IMR-90 (cell line): ENCODE measurements at regions not wholly inside any gene's neighbourhood (a gene's known extent, or its start where the extent isn't known, plus 50 kb on each side); places are given as distances from the start of the nearest gene placed in this dataset.

ENCODE experiments used
- ATAC-seq: fragments of 200-7000 bp; cut with Tn5 transposase; 2 replicates; pipeline ENCODE4 v1.9.1; 2020; ENCODE audit warnings: low read depth, mild to moderate bottlenecking, moderate library complexity
- BruUV-seq: library from RNA; stranded (reverse); fragments of 400-500 nt; replicated peaks from 2 replicates; lab custom pipeline; 2021; lab: Mats Ljungman, UMichigan
- CTCF ChIA-PET: fragments of 300-600 bp; formaldehyde crosslinking; extraction: SDS; loops from one replicate; lab custom pipeline; 2021; ENCODE audit warnings: antibody characterized with exemption; lab: Yijun Ruan, JAX
- POLR2A ChIA-PET: fragments of 300-600 bp; sonication (Branson Sonifier 250); formaldehyde crosslinking; loops from one replicate; lab custom pipeline; 2022; ENCODE audit warnings: antibody characterized with exemption; ENCODE audit not compliant: unreplicated experiment; lab: Charles Lee
- DNase-seq: peaks from one replicate; pipeline ENCODE4 v3.0.0; 2013
- H2AFZ ChIP-seq: replicated peaks from 2 replicates; pipeline ENCODE3; 2013; ENCODE audit warnings: low read length, mild to moderate bottlenecking; ENCODE audit not compliant: poor library complexity
- H2AK5ac ChIP-seq: 2 replicates; pipeline ENCODE4 v1.6.1; 2013; ENCODE audit warnings: low read depth, low read length, inconsistent platforms
- H2AK9ac ChIP-seq: replicated peaks from 2 replicates; pipeline ENCODE3; 2013; ENCODE audit warnings: mild to moderate bottlenecking, low read depth, low read length, moderate library complexity; ENCODE audit not compliant: poor library complexity
- H2BK120ac ChIP-seq: 2 replicates; pipeline ENCODE4 v1.6.1; 2013; ENCODE audit warnings: low read depth, low read length, inconsistent platforms
- H2BK15ac ChIP-seq: 3 replicates; pipeline ENCODE4 v1.6.1; 2013; ENCODE audit warnings: low read depth, low read length, inconsistent platforms
- H2BK20ac ChIP-seq: 2 replicates; pipeline ENCODE4 v1.6.1; 2013; ENCODE audit warnings: low read depth, mild to moderate bottlenecking, inconsistent platforms, low read length, moderate library complexity
- H2BK5ac ChIP-seq: 2 replicates; pipeline ENCODE4 v1.6.1; 2013; ENCODE audit warnings: mild to moderate bottlenecking, low read depth, low read length, inconsistent platforms; ENCODE audit not compliant: poor library complexity, severe bottlenecking
- H3K14ac ChIP-seq: replicated peaks from 2 replicates; pipeline ENCODE4 v1.6.1; 2013; ENCODE audit warnings: low read depth, low read length, inconsistent platforms
- H3K18ac ChIP-seq: 2 replicates; pipeline ENCODE4 v1.6.1; 2013; ENCODE audit warnings: low read depth, low read length, control low read depth
- H3K23ac ChIP-seq: 2 replicates; pipeline ENCODE4 v1.6.1; 2013; ENCODE audit warnings: low read depth, low read length, inconsistent platforms
- H3K27ac ChIP-seq: 2 replicates; pipeline ENCODE4 v1.5.1; 2013; ENCODE audit warnings: mild to moderate bottlenecking, control low read depth, low read length; ENCODE audit not compliant: insufficient read depth
- H3K27me3 ChIP-seq: 2 replicates; pipeline ENCODE4 v1.6.1; 2013; ENCODE audit warnings: low read length; ENCODE audit not compliant: control insufficient read depth, insufficient read depth
- H3K36me3 ChIP-seq: 2 replicates; pipeline ENCODE4 v1.6.1; 2013; ENCODE audit warnings: low read length, mixed read lengths; ENCODE audit not compliant: control insufficient read depth, insufficient read depth
- H3K4ac ChIP-seq: 2 replicates; pipeline ENCODE4 v1.6.1; 2013; ENCODE audit warnings: low read depth, low read length, inconsistent platforms
- H3K4me1 ChIP-seq: 2 replicates; pipeline ENCODE4 v1.6.1; 2013; ENCODE audit warnings: low read length, mixed read lengths; ENCODE audit not compliant: control insufficient read depth, insufficient read depth
- H3K4me2 ChIP-seq: 2 replicates; pipeline ENCODE4 v1.6.1; 2013; ENCODE audit warnings: low read depth, mild to moderate bottlenecking, control low read depth, low read length, moderate library complexity
- H3K4me3 ChIP-seq: 2 replicates; pipeline ENCODE4 v1.5.1; 2013; ENCODE audit warnings: low read depth, mild to moderate bottlenecking, control low read depth, low read length, moderate library complexity; ENCODE audit not compliant: insufficient read depth
- H3K56ac ChIP-seq: 2 replicates; pipeline ENCODE4 v1.6.1; 2013; ENCODE audit warnings: low read length, inconsistent platforms; ENCODE audit not compliant: insufficient read depth; ENCODE audit errors: extremely low read depth
- H3K79me1 ChIP-seq, 2 experiments: 2 replicates each; pipeline ENCODE4 v1.6.1; 2013; ENCODE audit warnings: low read length in 2 of 2, inconsistent platforms in 1 of 2, low read depth in 1 of 2
- H3K9ac ChIP-seq: 2 replicates; pipeline ENCODE4 v1.6.1; 2013; ENCODE audit warnings: low read depth, low read length, control low read depth
- H3K9me1 ChIP-seq: 2 replicates; pipeline ENCODE4 v1.6.1; 2013; ENCODE audit warnings: low read length, inconsistent platforms; ENCODE audit not compliant: insufficient read depth
- H3K9me3 ChIP-seq: 2 replicates; pipeline ENCODE4 v1.6.1; 2013; ENCODE audit warnings: low read length; ENCODE audit not compliant: control insufficient read depth, insufficient read depth
- H4K20me1 ChIP-seq: 2 replicates; pipeline ENCODE4 v1.6.1; 2013; ENCODE audit warnings: low read length, inconsistent platforms; ENCODE audit not compliant: insufficient read depth
- H4K5ac ChIP-seq: 2 replicates; pipeline ENCODE4 v1.6.1; 2013; ENCODE audit warnings: mild to moderate bottlenecking, low read depth, low read length, control low read depth
- H4K8ac ChIP-seq, 2 experiments: 2 replicates each; pipeline ENCODE4 v1.6.1; 2013; ENCODE audit warnings: low read depth in 2 of 2, low read length in 2 of 2, control low read depth in 1 of 2, inconsistent platforms in 1 of 2
- H4K91ac ChIP-seq: 2 replicates; pipeline ENCODE4 v1.6.1; 2013; ENCODE audit warnings: low read depth, low read length, inconsistent platforms; ENCODE audit not compliant: insufficient read depth
- BHLHE40 ChIP-seq: fragments of 150-350 bp; IDR thresholded peaks from 2 replicates; pipeline ENCODE4 v1.6.1; 2016; ENCODE audit warnings: mild to moderate bottlenecking, low read depth, low read length
- CEBPB ChIP-seq: IDR thresholded peaks from 2 replicates; pipeline ENCODE4 v1.6.1; 2012; ENCODE audit warnings: low read depth, low read length, improper control_type of control experiment
- CHD1 ChIP-seq: IDR thresholded peaks from 2 replicates; pipeline ENCODE4 v1.6.1; 2012; ENCODE audit warnings: low read depth, low read length, improper control_type of control experiment
- FOS ChIP-seq: fragments of 150-350 bp; IDR thresholded peaks from 2 replicates; pipeline ENCODE4 v1.6.1; 2016; ENCODE audit warnings: low read depth, low read length
- MAFK ChIP-seq: IDR thresholded peaks from 2 replicates; pipeline ENCODE4 v1.6.1; 2012; ENCODE audit warnings: low read depth, low read length, improper control_type of control experiment
- MAZ ChIP-seq: IDR thresholded peaks from 2 replicates; pipeline ENCODE4 v1.6.1; 2012; ENCODE audit warnings: low read depth, mild to moderate bottlenecking, low read length, improper control_type of control experiment, moderate library complexity, borderline replicate concordance
- MXI1 ChIP-seq: IDR thresholded peaks from 2 replicates; pipeline ENCODE4 v1.6.1; 2012; ENCODE audit warnings: low read depth, mild to moderate bottlenecking, low read length, moderate library complexity, borderline replicate concordance
- NFE2L2 ChIP-seq: fragments of 150-350 bp; IDR thresholded peaks from 2 replicates; pipeline ENCODE4 v1.6.1; 2016; ENCODE audit warnings: low read depth, mild to moderate bottlenecking, low read length
- POLR2A ChIP-seq: IDR thresholded peaks from 2 replicates; pipeline ENCODE4 v1.6.1; 2012; ENCODE audit warnings: mild to moderate bottlenecking, low read depth, low read length
- RAD21 ChIP-seq: IDR thresholded peaks from 2 replicates; pipeline ENCODE4 v1.6.1; 2012; ENCODE audit warnings: low read length, improper control_type of control experiment
- RCOR1 ChIP-seq: IDR thresholded peaks from 2 replicates; pipeline ENCODE4 v1.6.1; 2012; ENCODE audit warnings: mild to moderate bottlenecking, low read length, improper control_type of control experiment; ENCODE audit not compliant: insufficient replicate concordance
- RFX5 ChIP-seq: IDR thresholded peaks from 2 replicates; pipeline ENCODE4 v1.8.0; 2012; ENCODE audit warnings: low read depth, mild to moderate bottlenecking, low read length, moderate library complexity
- SMC3 ChIP-seq: fragments of 150-350 bp; IDR thresholded peaks from 2 replicates; pipeline ENCODE4 v1.6.1; 2016; ENCODE audit warnings: low read depth, mild to moderate bottlenecking, antibody characterized with exemption, low read length, moderate library complexity
- WGBS, 2 experiments: methylation state at CpG; one replicate each; pipeline versions ENCODE4 v1.1.5 to v1.1.7; 2013; ENCODE audit warnings: missing lambda C conversion rate in 2 of 2; ENCODE audit not compliant: insufficient read length in 1 of 2; ENCODE audit errors: extremely low coverage in 2 of 2; 5-methylcytosine and 5-hydroxymethylcytosine counted together
- dilution Hi-C: fragments of 300-500 bp; cut with HindIII; formaldehyde crosslinking; loops from one replicate; pipeline ENCODE4 v1.14.3; 2018; ENCODE audit warnings: low sequenced_read_pairs; ENCODE audit not compliant: unreplicated experiment
- in situ Hi-C: fragments of 300-500 bp; cut with MboI; formaldehyde crosslinking; loops from 3 replicates; pipeline ENCODE4 v1.14.3; 2019; ENCODE audit warnings: low sequenced_read_pairs, inconsistent platforms, mixed read lengths
- intact Hi-C: fragments of 100-400 bp; cut with micrococcal nuclease; formaldehyde crosslinking; loops from 2 replicates; pipeline ENCODE4 v1.10.0; 2022
- TF ChIP-seq, protein P1 (sequence below): fragments of 150-350 bp; IDR thresholded peaks from 2 replicates; pipeline ENCODE4 v1.6.1; 2017; ENCODE audit warnings: mild to moderate bottlenecking, antibody characterized with exemption, low read length, low read depth
- TF ChIP-seq, protein P2 (sequence below): fragments of 150-350 bp; IDR thresholded peaks from 2 replicates; pipeline ENCODE4 v1.6.1; 2016; ENCODE audit warnings: low read depth, mild to moderate bottlenecking, low read length, moderate library complexity, borderline replicate concordance
- TF ChIP-seq, protein P3 (sequence below): conservative IDR thresholded peaks from 2 replicates; pipeline ENCODE4 v1.5.1; 2012; ENCODE audit warnings: mild to moderate bottlenecking, low read depth, low read length, improper control_type of control experiment

DNA sequence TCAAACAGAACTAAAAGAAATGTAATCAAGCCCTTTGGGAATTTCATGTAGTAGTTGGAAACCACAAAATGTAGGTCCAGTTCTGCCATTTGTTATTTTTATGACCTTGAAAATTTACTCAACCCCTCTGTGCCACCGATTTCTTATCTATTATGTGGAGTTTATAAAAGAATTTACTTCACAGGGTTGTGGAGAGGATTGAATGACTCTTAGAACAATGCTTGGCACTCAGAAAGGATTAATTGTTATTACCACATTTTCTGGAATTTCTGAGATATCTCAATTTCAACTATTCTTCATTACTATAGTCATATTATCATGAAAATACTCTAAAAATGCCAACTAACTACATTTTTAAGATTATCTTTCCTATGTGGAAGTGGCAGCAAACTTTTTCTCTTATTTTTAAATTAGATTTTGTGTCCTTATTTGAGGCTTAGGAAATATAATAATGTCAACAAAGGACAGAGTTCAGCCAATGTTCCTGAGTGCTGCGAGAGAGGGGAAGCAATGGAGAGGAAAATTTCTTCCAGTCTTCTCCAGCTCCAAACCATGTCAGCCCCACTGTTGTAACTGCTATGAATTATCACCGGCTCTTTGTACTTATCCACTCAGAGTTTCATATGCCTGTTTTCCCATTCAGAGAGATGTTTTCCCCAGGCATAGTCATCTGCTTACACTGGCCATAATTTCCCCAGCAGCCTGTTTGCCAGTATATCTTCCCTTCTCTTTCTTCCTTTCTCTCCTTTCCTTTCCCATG, 525.6 kb downstream of the SPATA31D1 start:
- peak overlapping the region; percentile 53 for H3K18ac ChIP-seq
- dilution Hi-C loops (no loop called here), intact Hi-C loops (no loop called here)

More for the DNA sequence above, 525.6 kb downstream of the SPATA31D1 start:
- Histone ChIP-seq H3K36me3 (no peaks in the 10 kb centered on the region), H3K56ac (no peak overlapping the region), H3K4me2 (no peak overlapping the region), H3K9ac (no peak overlapping the region), H4K8ac (no peak overlapping the region), H3K23ac (no peak overlapping the region), H2AK9ac (no peak overlapping the region), H3K4me3 (no peak overlapping the region), H2BK15ac (no peak overlapping the region), H2BK120ac (no peak overlapping the region), H3K9me1 (no peaks in the 10 kb centered on the region), H4K91ac (no peak overlapping the region), H4K20me1 (no peaks in the 10 kb centered on the region), H3K14ac (no peak overlapping the region), H3K27me3 (no peaks in the 10 kb centered on the region; the same call in 1 of the 2 replicates), H3K27ac (no peak overlapping the region), H2AFZ (no peak overlapping the region), H2AK5ac (no peak overlapping the region), H3K4ac (no peak overlapping the region), H3K4me1 (peaks cover 5% of the 10 kb centered on the region), H3K9me3 (no peaks in the 10 kb centered on the region), H3K79me1 (no peaks in the 10 kb centered on the region), H2BK20ac (no peak overlapping the region), H2BK5ac (no peak overlapping the region), H4K5ac (no peak overlapping the region)
- TF ChIP-seq CEBPB (no peak), MAZ (no peak), POLR2A (no peak), FOS (no peak), NFE2L2 (no peak), SMC3 (no peak), RCOR1 (no peak), MAFK (no peak), CHD1 (no peak), MXI1 (no peak), BHLHE40 (no peak), RAD21 (no peak), RFX5 (no peak)
- TF ChIP-seq, protein P1, sequence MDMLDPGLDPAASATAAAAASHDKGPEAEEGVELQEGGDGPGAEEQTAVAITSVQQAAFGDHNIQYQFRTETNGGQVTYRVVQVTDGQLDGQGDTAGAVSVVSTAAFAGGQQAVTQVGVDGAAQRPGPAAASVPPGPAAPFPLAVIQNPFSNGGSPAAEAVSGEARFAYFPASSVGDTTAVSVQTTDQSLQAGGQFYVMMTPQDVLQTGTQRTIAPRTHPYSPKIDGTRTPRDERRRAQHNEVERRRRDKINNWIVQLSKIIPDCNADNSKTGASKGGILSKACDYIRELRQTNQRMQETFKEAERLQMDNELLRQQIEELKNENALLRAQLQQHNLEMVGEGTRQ: no peak
- TF ChIP-seq, protein P2, sequence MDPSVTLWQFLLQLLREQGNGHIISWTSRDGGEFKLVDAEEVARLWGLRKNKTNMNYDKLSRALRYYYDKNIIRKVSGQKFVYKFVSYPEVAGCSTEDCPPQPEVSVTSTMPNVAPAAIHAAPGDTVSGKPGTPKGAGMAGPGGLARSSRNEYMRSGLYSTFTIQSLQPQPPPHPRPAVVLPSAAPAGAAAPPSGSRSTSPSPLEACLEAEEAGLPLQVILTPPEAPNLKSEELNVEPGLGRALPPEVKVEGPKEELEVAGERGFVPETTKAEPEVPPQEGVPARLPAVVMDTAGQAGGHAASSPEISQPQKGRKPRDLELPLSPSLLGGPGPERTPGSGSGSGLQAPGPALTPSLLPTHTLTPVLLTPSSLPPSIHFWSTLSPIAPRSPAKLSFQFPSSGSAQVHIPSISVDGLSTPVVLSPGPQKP: no peak
- TF ChIP-seq, protein P3, sequence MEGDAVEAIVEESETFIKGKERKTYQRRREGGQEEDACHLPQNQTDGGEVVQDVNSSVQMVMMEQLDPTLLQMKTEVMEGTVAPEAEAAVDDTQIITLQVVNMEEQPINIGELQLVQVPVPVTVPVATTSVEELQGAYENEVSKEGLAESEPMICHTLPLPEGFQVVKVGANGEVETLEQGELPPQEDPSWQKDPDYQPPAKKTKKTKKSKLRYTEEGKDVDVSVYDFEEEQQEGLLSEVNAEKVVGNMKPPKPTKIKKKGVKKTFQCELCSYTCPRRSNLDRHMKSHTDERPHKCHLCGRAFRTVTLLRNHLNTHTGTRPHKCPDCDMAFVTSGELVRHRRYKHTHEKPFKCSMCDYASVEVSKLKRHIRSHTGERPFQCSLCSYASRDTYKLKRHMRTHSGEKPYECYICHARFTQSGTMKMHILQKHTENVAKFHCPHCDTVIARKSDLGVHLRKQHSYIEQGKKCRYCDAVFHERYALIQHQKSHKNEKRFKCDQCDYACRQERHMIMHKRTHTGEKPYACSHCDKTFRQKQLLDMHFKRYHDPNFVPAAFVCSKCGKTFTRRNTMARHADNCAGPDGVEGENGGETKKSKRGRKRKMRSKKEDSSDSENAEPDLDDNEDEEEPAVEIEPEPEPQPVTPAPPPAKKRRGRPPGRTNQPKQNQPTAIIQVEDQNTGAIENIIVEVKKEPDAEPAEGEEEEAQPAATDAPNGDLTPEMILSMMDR: no peak
- CTCF ChIA-PET: no interaction called here
- no peak for ATAC-seq
- BruUV-seq: no TSS peak
- POLR2A ChIA-PET: no interaction called here
- in situ Hi-C loops: no loop called here
- WGBS, 2 experiments: 88% methylated on average over 1 of the region's 3 CpGs; no CpG with 5 or more reads in 1 of the 2 experiments
- no peak for DNase-seq
